ENCODE measurements at regions not wholly inside any gene's neighbourhood (a gene's known extent, or its start where the extent isn't known, plus 50 kb on each side); places are given as distances from the start of the nearest gene placed in this dataset.
"Not testable (repeated sequence)": the region's sequence is repeated elsewhere in the genome, so short reads cannot be mapped to it uniquely, and the experiment has no call there.

DNA sequence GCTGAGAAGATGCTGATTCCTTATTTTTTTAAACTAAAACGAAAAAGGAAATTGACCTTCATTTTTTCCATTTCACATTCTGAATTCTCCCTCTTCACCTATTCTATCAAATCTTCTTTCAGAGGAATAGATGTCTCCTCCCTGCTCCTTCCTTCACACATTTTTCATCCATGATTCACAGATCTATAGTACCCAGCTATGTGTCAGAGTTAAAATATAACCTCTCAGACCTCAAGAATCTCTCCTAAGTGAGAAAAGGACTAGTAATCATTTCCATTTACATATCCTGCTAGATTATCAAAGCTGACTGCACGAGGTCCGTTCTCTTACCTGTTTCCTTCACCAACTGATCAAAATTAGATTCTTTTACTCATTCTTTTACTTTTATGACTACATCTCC lies 1297.6 kb upstream of the ALCAM start:
- no peak for DNase-seq

DNA sequence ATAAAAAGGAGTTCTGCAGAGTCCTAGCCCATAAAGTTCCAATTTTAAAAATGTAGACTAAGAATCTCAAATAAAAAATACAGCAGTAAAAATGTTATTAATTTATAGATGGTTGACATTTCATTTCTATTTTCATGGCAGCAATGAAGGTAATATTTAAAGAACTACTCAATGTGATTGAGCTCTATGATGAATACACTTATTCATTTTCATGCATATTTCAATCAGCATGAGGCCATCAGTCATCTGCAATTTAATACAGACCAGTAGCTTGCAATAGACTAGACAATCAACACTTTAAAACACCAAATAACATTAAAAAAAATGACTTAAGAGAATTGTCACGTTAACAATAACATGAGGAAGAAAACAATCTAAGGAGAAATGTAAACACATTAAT lies 1295.8 kb upstream of the ALCAM start:
- no peak for DNase-seq

DNA sequence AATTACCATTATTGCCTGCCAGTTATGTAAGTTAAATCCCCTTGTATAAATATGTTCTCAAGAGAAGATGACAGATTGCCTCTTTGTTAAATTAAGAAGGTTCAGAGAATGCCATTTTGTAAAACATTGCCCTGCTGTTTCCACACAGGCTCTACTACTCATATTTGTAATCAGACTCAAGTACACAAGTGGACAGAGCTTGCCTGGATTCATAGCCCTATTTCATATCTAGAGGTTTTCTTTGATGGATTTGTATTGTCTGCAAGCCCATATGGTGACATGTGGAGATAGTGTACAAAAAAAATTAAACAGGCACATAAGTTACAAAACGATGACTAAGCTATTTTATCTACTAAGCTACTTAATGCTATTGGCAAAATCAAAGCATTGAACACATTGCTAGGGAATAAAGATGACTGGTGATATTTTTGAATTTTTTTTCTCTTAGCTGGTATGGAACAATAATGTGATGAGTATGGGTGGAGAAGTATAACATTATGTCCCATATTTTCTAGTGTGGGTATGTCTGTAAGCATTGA lies 1286.6 kb upstream of the ALCAM start:
- no peak for DNase-seq

DNA sequence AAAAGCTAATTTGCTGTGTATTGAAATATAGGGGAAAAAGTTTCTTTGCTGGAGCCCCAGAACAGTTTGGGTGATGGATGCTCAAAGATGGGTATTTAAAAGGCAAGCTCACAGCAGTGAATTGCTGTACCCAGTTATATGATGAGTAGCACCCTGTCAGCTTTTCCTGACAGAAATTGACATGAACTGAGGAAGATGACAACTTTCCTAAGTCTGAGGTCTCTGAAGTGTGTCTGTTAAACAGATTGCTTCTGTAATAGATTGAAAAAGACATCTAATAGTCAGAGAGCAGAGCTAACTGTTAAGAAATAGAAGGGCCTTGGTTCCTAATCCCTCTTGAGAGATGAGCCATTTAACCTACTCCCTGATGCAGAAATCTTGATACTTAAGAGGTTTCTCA lies 1278.0 kb upstream of the ALCAM start:
- DNase-seq = no peak

DNA sequence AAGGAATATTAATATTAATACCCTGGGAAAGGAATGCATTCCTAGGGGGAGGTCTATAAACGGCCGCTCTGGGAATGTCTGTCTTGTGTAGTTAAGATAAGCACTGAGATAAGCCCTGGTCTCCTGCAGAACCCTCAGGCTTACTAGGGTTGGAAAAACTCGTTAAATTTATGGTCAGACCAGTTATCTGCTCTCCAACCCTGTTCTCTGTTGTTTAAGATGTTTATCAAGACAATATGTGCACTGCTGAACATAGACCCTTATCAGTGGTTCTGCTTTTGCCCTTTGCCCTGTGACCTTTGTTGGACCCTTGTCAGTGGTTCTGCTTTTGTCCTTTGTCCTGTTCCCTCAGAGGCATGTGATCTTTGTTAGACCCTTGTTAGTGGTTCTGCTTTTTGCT lies 1276.7 kb upstream of the ALCAM start:
- not testable (repeated sequence) for DNase-seq

DNA sequence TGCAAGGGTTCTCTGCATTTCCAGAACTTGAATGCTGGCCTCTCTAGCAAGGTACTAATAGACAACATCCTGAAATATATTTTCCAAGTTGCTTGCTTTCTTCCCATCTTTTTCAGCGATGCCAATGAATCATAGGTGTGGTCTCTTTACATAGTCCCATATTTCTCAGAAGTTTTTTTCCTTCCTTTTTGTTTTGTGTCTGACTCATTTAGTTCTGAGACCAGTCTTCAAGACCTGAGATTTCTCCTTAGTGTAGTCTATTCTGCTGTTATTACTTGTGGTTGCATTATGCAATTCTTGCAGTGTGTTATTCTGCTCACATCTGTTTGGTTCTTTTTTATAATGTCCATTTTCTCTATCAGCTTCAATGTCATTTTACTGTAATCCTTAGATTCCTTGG lies 1265.0 kb upstream of the ALCAM start:
- no peak for DNase-seq

DNA sequence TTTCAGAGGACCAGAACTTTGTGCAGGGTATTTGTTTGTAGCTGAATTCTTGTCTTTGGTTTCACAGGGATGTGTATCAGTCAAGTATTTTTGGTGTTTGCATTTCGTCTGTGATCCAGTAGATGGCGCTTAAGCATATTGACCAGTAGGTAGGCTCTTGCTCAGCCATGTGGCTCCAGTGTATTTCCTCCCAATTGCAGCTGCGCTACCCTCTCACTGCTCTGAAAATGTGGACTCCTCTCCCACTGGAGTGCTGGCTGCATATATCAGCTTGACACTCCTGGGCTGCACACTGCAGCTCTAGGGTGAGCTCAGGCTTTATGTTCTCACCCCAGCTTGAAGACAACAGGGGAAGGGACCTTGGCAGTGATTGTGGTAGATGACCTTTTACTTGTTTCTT lies 1264.3 kb upstream of the ALCAM start:
- peak; percentile 26 for DNase-seq

DNA sequence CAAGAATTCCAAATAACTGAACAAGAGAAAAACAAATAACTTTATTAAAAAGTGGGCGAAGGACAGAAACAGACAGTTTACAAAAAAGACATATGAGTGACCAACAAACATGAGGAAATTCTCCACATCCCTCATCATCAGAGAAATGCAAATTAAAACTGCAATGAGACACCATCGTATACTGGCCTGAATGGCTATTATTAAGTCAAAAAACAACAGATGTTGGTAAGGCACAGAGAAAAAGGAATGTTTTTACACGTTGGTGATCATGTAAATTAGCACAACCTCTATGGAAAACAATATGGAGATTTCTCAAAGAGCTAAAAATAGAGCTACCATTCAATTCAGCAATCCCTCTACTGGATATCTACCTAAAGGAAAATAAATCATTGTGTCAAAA lies 1260.4 kb upstream of the ALCAM start:
- DNase-seq = no peak

DNA sequence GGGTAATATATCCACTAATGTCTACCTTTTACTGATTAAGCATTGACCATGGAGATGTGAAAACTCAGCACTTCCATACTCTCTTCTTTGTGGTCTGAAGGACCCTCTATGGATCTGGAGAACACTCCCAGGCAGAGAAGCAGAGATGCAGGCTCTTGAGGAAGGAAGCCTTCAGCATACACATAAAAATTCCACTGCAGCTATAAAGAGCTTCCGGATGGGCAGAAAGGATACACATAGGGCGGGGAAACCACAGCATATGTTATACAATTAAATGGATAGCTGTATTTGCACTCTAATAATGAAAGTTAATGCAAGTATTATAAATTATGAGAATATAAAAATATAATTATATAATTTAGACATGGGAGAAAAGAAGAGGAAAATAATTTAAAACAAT lies 1258.2 kb upstream of the ALCAM start:
- DNase-seq = no peak

DNA sequence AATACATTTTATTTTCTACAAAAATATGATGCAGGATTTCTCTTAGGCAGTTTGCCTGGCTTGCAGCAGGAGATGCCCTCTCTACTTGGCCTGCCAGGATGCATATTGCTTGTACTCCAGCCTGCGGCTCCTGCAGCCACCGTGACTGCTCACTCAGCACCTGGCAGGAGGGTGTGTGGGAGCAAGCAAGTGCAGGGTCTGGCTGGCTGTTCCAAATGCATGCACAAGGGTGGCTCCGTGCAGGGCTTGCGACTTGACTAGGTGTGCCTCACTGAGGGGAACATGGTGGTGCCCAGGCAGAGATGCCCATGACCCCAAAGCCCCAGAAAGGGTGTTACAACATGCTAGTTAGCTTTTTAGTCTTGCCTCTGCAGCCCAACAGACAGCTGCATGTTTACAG lies 1240.2 kb upstream of the ALCAM start:
- no peak for DNase-seq

DNA sequence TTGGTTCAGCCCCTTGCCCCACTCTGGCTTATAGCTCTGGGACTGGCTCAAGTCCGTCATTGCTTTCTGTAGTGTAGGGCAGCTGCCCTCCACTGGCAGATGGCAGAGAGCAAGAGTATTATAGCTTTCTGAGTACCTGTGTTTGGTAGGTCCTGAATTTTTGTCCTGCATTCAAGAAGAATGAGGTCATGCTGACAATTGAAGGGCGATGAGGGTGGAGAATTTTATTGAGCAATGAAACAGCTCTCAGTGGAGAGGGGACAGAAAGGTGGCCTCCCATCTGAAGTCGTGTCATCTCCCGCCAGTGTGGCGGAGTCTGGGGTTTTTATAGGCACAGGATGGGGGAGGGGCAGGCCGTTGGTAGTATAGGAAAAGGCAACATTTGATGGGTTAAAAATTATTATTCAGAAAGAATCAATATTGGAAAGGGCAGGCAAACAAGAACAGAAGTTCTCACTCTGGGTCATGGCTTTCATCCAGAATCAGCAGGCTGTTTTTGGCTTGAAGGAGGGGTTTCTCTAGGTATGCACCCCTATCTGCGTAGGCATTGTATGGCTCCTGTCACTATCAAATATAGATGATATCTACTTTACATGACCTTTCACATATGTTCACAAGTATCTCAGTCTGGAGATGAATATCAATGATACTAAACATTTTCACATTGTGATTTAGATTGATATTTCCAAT lies 1239.7 kb upstream of the ALCAM start:
- no peak for DNase-seq

DNA sequence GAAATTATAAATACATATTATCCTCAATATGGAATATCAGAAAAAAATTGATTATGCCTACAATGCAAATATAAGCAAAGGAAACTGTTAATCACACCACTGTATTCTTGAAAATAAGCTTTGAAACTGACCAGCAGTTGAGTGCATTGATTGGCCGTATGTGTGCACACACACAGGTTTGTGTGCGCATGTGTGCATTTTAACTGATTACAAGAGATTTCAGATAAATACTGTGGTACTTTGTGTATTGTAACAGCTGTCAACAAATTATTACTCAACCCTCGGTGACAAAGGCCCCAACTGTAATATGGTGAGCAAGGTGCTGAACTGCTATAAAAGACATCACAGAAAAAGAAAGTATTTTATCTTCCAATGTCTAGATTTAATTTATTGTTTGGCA lies 1238.9 kb upstream of the ALCAM start:
- DNase-seq = no peak

DNA sequence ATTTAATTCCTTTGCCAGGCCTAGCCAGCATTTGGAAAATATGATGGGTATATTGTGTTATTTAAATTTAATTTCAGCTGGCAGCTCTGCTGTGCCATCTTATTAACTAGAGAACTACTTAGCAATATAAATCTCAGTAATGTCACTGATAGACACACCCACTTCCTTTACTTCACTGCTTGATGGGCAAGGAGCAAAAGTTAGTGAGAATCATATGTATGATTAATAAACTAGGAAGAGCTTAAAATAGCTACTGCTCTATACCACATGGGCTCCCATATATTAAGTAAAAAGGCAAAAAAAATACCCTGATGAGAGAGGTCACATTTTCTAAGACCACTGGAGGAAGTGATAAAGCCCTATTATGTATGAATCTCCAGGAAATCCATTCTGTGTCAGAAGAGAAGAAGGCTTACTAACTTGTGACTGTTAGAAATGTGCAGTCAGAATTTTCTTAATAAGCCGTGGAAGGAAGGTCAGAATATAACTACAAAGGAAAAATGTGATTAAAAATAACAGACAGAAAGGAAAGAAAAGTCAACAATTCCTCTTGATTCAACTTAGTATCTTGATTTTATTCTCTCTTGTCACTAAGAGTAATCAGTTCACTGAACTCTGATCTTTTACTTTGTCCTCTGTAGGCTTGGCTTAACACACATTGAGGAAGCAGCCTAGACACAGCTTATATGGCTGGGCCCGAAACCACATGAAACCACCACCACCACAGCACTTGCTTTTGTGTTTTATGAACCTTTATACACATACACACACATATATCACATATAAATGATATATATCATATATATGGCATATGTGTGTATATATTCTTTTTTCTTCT lies 1233.9 kb upstream of the ALCAM start:
- no peak for DNase-seq

DNA sequence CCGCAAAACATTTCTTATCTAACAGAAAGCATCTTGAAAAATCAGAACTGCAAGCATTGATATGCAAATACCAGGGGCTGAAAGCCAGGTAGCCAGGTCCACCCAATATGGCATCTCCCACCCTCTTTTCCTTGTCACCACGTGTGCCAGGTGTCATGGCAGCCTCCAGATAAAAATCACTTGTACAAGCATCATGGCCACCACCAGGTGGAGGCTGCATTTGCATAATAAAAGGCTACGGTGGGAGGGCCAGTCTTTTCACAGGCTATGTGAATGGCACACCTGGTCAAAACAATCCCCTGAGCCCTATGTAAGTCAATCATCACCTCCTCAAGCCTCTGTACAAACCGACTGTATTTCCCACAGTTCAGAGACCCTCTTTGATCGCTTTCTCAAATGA lies 1233.1 kb upstream of the ALCAM start:
- DNase-seq = no peak

DNA sequence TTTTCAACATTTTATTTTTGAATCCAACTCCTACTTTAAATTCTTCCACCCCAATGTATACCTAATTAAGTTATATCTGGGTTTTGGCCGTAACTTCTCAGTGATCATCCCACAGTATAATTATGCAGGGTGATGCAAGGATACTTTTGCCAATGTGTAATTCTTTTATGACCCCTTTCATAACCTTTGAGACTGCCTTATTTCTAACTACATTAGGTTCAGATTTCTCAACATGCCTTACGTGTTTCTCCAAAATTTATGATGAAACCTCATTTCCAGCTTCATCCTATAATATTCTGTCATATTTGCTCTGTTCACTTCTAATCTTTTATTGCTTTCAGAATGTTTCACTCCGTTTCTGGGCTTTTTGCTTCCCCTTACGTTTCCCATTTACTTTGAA lies 1229.6 kb upstream of the ALCAM start:
- DNase-seq = no peak

DNA sequence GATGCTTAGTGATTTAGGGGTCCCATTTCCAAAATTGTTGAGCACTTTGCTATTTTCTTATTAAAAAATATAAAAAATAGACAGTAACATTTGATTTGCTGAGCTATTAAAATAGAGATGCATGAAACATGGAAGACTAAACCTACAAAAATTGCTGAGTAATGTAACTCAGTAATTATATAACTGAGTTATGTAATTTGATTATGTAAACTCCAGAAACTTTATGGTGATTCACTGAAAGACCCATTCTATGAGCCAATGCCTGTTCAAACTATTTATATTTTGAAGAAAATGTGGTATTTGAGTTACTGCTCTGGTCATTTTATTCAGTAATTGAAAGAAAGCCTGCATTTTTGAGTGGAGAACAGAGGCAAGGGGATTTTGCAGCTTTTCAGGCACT lies 1221.5 kb upstream of the ALCAM start:
- DNase-seq = no peak

DNA sequence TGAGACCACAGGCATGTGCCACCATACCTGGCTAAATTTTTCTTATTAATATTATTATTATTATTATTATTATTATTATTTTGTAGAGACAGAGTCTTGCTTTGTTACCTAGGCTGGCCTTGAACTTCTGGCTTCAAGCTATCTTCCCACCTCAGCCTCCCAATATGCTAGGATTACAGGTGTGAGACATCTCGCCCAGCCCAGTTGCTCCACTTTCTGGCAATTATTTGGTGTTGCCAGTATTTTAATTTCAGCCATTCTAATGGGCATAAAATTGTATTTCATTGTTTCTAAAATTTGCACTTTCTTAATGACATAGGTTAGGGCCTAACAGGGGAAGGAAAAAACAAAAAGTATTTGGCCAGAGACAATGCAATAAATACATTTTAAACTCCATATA lies 1217.6 kb upstream of the ALCAM start:
- no peak for DNase-seq

DNA sequence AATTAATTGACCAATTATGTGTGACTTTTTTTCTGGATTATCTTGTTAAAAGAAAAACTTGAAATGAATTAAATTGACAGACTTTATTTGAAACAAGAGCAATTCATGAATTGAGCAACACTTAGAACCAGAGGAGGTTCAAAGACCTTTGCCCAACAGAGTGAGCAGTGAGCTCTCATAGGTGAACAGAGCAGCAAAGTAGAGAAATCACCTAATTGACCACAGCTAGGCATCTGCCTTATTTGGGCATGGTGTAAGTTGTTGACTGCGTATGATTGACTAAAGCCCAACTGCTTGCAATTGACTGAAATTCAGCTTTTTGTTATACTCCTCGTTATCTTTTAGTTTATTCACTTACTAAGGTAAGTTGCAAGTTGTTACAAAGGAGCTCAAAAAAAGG lies 1216.0 kb upstream of the ALCAM start:
- no peak for DNase-seq

DNA sequence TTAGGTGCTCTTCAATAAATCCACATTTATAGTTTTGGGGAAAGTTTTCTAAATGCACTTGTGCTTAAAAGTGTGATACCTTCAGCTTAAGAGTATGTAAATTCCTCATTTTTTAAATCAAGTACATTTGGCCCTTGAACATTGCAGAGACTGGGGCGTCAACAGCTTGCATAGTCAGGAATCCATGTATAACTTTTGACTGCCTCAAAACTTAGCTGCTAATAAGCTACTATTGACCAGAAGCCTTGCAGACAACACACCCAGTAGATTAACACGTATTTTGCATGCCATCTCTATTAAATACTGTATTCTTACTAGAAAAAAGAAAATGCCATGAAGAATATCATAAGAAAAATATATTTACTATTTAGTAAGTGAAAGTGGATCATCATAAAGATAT lies 1211.8 kb upstream of the ALCAM start:
- DNase-seq = no peak

DNA sequence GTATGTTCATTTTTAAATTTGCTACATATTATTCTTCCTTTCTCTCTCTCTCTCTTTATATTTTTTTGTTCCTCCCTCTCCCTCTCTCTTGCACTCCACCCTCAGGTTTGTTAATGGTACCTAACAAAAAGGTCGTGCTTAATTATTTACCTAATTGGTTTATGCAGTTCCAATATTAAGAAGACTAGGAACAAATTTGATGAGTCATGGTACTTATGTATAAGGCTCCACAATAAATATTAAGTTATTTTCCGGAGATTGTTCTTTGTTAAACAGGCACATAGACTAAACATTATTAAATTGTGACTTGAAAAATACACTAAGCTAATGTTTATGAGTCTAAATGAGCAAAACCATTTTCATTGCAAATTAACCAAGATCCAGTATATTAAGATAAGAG lies 1200.8 kb upstream of the ALCAM start:
- no peak for DNase-seq

DNA sequence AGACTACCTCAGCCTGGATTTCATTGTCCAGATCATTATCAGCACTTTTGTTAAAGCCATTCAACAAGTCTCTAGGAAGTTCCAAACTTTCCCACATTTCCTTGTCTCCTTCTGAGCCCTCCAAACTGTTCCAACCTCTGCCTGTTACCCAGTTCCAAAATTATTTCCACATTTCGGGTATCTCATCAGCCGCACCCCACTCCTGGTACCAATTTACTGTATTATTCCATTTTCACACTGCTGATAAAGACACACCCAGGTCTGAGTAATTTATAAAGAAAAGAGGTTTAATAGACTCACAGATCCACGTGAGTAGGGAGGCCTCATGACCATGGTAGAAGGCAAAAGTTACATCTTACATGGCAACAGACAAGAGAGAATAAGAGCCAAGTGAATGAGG lies 1198.3 kb upstream of the ALCAM start:
- DNase-seq = no peak

DNA sequence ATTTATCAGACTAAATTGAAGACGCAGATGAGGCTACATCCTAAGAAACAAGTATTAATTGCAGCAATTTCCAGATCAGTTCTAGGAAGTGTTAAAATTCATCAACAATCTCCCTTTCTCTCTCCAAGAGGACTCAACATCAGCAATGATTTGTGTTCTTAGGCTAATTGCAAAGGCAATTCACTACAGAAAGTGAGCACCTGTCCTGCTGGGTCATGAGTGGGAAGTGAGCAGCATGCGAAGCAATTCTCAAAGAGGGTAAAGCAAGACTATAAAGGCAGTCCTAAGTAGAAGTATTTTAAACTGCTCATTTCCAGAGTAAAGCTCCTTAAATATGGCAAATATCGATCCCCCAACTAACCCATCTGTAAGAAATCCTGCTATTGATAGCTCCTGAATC lies 1191.0 kb upstream of the ALCAM start:
- no peak for DNase-seq

DNA sequence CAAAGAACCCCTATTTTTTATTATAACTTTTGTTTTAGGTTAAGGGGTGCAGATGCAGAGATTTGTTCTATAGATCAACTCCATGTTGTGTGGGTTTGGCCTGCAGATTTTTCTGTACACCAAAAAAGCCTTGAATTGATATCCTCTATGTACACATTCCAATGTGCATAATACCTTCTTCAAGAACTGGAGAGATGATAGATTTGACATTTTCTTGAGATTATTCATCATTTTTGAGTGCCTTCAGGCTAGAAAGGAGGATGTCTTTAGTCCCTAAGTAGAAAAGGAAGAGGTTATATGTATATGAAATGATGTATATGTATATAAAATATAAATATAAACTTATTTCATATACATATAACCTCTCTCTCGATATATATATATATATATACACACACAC lies 1190.0 kb upstream of the ALCAM start:
- no peak for DNase-seq

DNA sequence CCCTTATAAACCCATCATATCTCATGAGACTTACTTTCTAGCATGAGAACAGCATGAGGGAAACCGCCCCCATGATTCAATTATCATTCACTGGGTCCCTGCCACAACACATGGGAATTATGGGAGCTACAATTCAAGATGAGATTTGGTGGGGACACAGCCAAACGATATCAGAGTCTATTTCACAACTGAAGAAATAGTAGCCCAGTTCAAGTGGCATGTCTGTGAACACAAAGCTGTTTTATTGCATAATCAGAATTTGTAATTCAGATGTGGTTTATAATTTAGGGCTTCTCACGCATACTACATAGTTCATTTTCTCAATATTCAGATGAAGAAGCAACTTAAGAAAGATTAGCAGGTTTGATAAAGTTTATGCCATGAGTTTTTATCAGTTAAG lies 1188.0 kb upstream of the ALCAM start:
- DNase-seq = no peak

DNA sequence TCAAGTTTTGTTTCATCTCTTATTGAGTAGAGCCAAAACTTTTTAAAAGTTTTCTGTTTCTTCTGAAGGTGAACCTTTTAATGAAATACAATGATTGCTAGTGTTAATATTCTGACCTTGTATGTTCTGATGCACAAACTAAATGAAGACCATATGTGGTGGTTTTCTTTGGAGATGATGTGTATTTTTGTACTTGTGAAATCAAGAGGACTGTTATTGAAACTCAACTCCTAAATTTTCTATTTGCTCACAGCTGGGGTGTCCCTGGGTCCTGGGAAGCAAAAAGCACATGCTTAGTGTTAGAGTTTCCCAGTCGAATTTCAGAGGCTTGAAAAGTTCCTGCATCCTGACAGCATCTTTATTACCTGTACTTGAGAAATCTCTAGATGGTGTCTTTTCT lies 1185.8 kb upstream of the ALCAM start:
- DNase-seq = no peak
